ENCODE measurements at regions not wholly inside any gene's neighbourhood (a gene's known extent, or its start where the extent isn't known, plus 50 kb on each side); places are given as distances from the start of the nearest gene placed in this dataset.

- TF ChIP-seq, protein P1, sequence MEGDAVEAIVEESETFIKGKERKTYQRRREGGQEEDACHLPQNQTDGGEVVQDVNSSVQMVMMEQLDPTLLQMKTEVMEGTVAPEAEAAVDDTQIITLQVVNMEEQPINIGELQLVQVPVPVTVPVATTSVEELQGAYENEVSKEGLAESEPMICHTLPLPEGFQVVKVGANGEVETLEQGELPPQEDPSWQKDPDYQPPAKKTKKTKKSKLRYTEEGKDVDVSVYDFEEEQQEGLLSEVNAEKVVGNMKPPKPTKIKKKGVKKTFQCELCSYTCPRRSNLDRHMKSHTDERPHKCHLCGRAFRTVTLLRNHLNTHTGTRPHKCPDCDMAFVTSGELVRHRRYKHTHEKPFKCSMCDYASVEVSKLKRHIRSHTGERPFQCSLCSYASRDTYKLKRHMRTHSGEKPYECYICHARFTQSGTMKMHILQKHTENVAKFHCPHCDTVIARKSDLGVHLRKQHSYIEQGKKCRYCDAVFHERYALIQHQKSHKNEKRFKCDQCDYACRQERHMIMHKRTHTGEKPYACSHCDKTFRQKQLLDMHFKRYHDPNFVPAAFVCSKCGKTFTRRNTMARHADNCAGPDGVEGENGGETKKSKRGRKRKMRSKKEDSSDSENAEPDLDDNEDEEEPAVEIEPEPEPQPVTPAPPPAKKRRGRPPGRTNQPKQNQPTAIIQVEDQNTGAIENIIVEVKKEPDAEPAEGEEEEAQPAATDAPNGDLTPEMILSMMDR (IDR thresholded peaks at IDR 0.05; ENCODE audit: low read depth, low read length, missing control alignments), result peak; percentile 97
- no peak overlapping the region for H3K27ac ChIP-seq
- H3K4me3 ChIP-seq (ENCODE audit: low read depth, low read length), result no peak overlapping the region
- in situ Hi-C loops (cut with HindIII; ENCODE audit: low pct_ligation_motif_present, low sequenced_read_pairs), result no loop called here
- H3K36me3 ChIP-seq (replicated peaks), result no peaks in the 10 kb centered on the region
- DNase-seq, result no peak
- H3K27me3 ChIP-seq (replicated peaks), result no peaks in the 10 kb centered on the region
Measured at GRCh38 chr16:85275533-85276249, 163.4 kb upstream of the CIBAR2 start.

DNA sequence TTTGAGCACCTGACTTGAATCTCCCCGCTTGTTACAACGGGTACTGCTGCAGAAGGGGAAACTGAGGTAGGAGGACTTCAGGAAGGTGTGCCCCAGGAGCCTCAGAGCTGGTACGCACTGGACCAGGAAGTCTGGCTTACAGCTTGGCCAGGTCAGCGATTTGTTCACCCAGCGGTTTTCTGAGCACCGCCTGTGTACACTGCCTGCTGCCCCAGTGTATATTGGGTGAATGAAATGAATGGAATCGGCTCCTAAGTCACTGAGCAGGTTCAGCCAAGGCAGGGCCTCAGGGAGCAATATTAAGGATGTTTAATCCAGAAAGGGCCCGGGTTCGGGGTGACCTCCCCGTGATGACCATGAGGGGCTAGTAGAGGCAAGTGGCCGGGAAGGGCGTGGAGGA, 164.0 kb upstream of the CIBAR2 start:
- H3K27ac ChIP-seq, result no peak overlapping the region
- no peak for DNase-seq
- H3K27me3 ChIP-seq (replicated peaks), result no peaks in the 10 kb centered on the region
- H3K36me3 ChIP-seq (replicated peaks), result no peaks in the 10 kb centered on the region
- in situ Hi-C loops (cut with HindIII; ENCODE audit: low pct_ligation_motif_present, low sequenced_read_pairs), result no loop called here
- H3K4me3 ChIP-seq (ENCODE audit: low read depth, low read length), result no peak overlapping the region
- TF ChIP-seq, protein P1 (IDR thresholded peaks at IDR 0.05; ENCODE audit: low read depth, low read length, missing control alignments), result no peak

GRCh38 chr16:85276721-85277120, 164.4 kb upstream of the CIBAR2 start:
- no peak for DNase-seq
- Histone ChIP-seq H3K27me3 (replicated peaks) (no peaks in the 10 kb centered on the region), H3K4me3 (ENCODE audit: low read depth, low read length) (no peak overlapping the region), H3K27ac (no peak overlapping the region), H3K36me3 (replicated peaks) (no peaks in the 10 kb centered on the region)
- TF ChIP-seq, protein P1 (IDR thresholded peaks at IDR 0.05; ENCODE audit: low read depth, low read length, missing control alignments), result no peak
- in situ Hi-C loops (cut with HindIII; ENCODE audit: low pct_ligation_motif_present, low sequenced_read_pairs), result no loop called here

DNA sequence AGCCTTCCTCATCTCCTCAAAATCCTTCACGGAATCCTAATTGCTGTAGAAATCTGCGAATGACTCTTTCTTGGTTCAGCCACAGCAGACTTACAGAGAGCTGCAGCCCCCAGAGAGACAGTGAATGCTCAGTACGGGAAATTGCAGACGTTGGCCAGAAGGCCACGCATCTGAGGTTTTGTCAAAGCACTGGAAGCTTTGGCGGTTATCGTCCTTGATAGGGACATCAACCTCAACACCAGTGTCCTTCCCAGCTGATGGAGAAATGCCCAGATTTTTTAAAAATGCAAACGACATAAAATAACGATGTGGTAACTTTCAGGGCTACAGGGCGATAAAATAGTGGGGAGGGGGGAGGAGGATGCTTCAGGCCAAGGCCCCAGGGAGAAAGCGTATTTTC, 166.6 kb upstream of the CIBAR2 start:
- H3K4me3 ChIP-seq (ENCODE audit: low read depth, low read length), result no peak overlapping the region

GRCh38 chr16:85279402-85279801, 167.1 kb upstream of the CIBAR2 start:
- no peaks in the 10 kb centered on the region for H3K27me3 ChIP-seq (replicated peaks)
- H3K36me3 ChIP-seq (replicated peaks), result no peaks in the 10 kb centered on the region
- no peak overlapping the region for H3K27ac ChIP-seq
- in situ Hi-C loops (cut with HindIII; ENCODE audit: low pct_ligation_motif_present, low sequenced_read_pairs), result no loop called here
- TF ChIP-seq, protein P1 (IDR thresholded peaks at IDR 0.05; ENCODE audit: low read depth, low read length, missing control alignments), result no peak
- DNase-seq, result no peak
- H3K4me3 ChIP-seq (ENCODE audit: low read depth, low read length), result no peak overlapping the region

More for the DNA sequence above, 166.6 kb upstream of the CIBAR2 start:
- in situ Hi-C loops (cut with HindIII; ENCODE audit: low pct_ligation_motif_present, low sequenced_read_pairs), result no loop called here
- Histone ChIP-seq H3K27me3 (replicated peaks) (no peaks in the 10 kb centered on the region), H3K36me3 (replicated peaks) (no peaks in the 10 kb centered on the region), H3K27ac (no peak overlapping the region)
- DNase-seq, result no peak
- TF ChIP-seq, protein P1 (IDR thresholded peaks at IDR 0.05; ENCODE audit: low read depth, low read length, missing control alignments), result no peak
